ENCODE measurements at regions not wholly inside any gene's neighbourhood (a gene's known extent, or its start where the extent isn't known, plus 50 kb on each side); places are given as distances from the start of the nearest gene placed in this dataset.

GRCh38 chr10:61244261-61244775, 208.9 kb downstream of the TMEM26 start:
- TF ChIP-seq POLR2AphosphoS5 (IDR thresholded peaks at IDR 0.05), result no peak

GRCh38 chr10:61232780-61233179, 220.4 kb downstream of the TMEM26 start:
- Histone ChIP-seq H3K9me3 (no peaks in the 10 kb centered on the region), H3K27me3 (replicated peaks; ENCODE audit: insufficient read depth) (no peaks in the 10 kb centered on the region), H3K27ac (no peak overlapping the region), H3K4me3 (no peak overlapping the region), H3K36me3 (no peaks in the 10 kb centered on the region), H3K4me1 (replicated peaks) (no peaks in the 10 kb centered on the region)
- DNase-seq (ENCODE audit: low spot score), result no peak
- intact Hi-C loops (cut with DNase I), result no loop called here
- no peak for TF ChIP-seq POLR2A (IDR thresholded peaks at IDR 0.05)
- TF ChIP-seq POLR2AphosphoS5 (IDR thresholded peaks at IDR 0.05), result no peak
- no peak for TF ChIP-seq CTCF (IDR thresholded peaks at IDR 0.05)

More at GRCh38 chr10:61244261-61244775, 208.9 kb downstream of the TMEM26 start:
- Histone ChIP-seq H3K27me3 (replicated peaks; ENCODE audit: insufficient read depth) (no peaks in the 10 kb centered on the region), H3K36me3 (no peaks in the 10 kb centered on the region), H3K4me3 (no peak overlapping the region), H3K9me3 (no peaks in the 10 kb centered on the region), H3K27ac (no peak overlapping the region), H3K4me1 (replicated peaks) (no peaks in the 10 kb centered on the region)
- intact Hi-C loops (cut with DNase I), result no loop called here
- no peak for DNase-seq (ENCODE audit: low spot score)

DNA sequence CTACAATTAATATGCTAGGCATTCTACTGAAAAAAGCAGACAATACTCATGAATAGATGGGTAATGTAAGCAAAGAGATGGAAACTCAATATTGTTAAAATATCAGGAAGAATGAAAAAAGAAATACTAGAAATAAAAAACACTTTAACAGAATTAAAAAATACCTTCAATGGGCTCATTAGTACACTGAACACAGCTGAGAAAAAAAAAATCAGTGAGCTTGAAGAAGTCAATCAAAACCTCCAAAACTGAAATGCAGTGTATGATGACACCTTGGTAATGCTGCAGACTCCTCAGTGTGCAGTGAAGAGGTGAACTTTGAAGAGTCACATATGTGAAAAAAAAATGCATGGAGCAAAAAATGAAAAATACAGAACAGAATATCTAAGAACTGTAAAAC, 227.2 kb downstream of the TMEM26 start:
- no peaks in the 10 kb centered on the region for H3K36me3 ChIP-seq
- H3K4me1 ChIP-seq (replicated peaks), result no peaks in the 10 kb centered on the region
- no peaks in the 10 kb centered on the region for H3K27me3 ChIP-seq (replicated peaks; ENCODE audit: insufficient read depth)
- no peak for DNase-seq (ENCODE audit: low spot score)
- no peaks in the 10 kb centered on the region for H3K9me3 ChIP-seq
- no peak overlapping the region for H3K27ac ChIP-seq
- no peak overlapping the region for H3K4me3 ChIP-seq
- intact Hi-C loops (cut with DNase I), result no loop called here
- TF ChIP-seq POLR2AphosphoS5 (IDR thresholded peaks at IDR 0.05), result no peak
- TF ChIP-seq POLR2A (IDR thresholded peaks at IDR 0.05), result no peak
- TF ChIP-seq CTCF (IDR thresholded peaks at IDR 0.05), result no peak

- H3K27me3 ChIP-seq (replicated peaks; ENCODE audit: insufficient read depth), result no peaks in the 10 kb centered on the region
- intact Hi-C loops (cut with DNase I), result no loop called here
- H3K36me3 ChIP-seq, result no peaks in the 10 kb centered on the region
- DNase-seq (ENCODE audit: low spot score), result no peak
- no peak overlapping the region for H3K4me3 ChIP-seq
- no peak for TF ChIP-seq POLR2A (IDR thresholded peaks at IDR 0.05)
- TF ChIP-seq CTCF (IDR thresholded peaks at IDR 0.05), result no peak
- TF ChIP-seq POLR2AphosphoS5 (IDR thresholded peaks at IDR 0.05), result no peak
- H3K4me1 ChIP-seq (replicated peaks), result no peaks in the 10 kb centered on the region
- H3K27ac ChIP-seq, result no peak overlapping the region
- H3K9me3 ChIP-seq, result no peaks in the 10 kb centered on the region
These were observed 229.6 kb downstream of the TMEM26 start for GRCh38 chr10:61223576-61223975.

DNA sequence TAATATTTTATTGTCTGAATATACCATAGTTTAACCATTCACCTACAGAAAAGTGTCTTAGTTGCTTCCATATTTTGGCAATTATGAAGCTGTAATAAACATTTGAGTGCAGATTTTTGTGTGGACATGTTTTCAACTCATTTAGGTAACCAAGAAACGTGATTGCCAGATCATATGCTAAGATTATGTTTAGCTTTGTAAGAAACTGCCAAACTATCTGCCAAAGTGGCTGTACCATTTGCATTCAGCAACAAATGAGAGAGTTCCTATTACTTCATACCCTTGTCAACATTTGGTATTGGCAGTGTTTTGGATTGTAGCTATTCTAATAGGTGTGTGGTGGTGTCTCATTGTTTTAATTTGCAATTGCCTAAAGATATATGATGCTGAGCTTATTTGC, 233.5 kb downstream of the TMEM26 start:
- 69% methylated on average over 1 of the region's 1 CpG for WGBS

More for the DNA sequence above, 233.5 kb downstream of the TMEM26 start:
- Histone ChIP-seq H3K9me3 (no peaks in the 10 kb centered on the region), H3K4me3 (no peak overlapping the region), H3K27me3 (replicated peaks; ENCODE audit: insufficient read depth) (no peaks in the 10 kb centered on the region), H3K27ac (no peak overlapping the region), H3K4me1 (replicated peaks) (no peaks in the 10 kb centered on the region), H3K36me3 (no peaks in the 10 kb centered on the region)
- DNase-seq (ENCODE audit: low spot score), result no peak
- intact Hi-C loops (cut with DNase I), result no loop called here
- TF ChIP-seq CTCF (IDR thresholded peaks at IDR 0.05) (no peak), POLR2AphosphoS5 (IDR thresholded peaks at IDR 0.05) (no peak), POLR2A (IDR thresholded peaks at IDR 0.05) (no peak)

All from prostate gland (tissue), 2 donors.